ENCODE measurements at regions not wholly inside any gene's neighbourhood (a gene's known extent, or its start where the extent isn't known, plus 50 kb on each side); places are given as distances from the start of the nearest gene placed in this dataset.
A peak's percentile ranks its signal among the peaks of the same experiment; 100 is the strongest.

- TF ChIP-seq, protein P1, sequence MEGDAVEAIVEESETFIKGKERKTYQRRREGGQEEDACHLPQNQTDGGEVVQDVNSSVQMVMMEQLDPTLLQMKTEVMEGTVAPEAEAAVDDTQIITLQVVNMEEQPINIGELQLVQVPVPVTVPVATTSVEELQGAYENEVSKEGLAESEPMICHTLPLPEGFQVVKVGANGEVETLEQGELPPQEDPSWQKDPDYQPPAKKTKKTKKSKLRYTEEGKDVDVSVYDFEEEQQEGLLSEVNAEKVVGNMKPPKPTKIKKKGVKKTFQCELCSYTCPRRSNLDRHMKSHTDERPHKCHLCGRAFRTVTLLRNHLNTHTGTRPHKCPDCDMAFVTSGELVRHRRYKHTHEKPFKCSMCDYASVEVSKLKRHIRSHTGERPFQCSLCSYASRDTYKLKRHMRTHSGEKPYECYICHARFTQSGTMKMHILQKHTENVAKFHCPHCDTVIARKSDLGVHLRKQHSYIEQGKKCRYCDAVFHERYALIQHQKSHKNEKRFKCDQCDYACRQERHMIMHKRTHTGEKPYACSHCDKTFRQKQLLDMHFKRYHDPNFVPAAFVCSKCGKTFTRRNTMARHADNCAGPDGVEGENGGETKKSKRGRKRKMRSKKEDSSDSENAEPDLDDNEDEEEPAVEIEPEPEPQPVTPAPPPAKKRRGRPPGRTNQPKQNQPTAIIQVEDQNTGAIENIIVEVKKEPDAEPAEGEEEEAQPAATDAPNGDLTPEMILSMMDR (conservative IDR thresholded peaks at IDR 0.05; ENCODE audit: low read length), result no peak
- peak; percentile 45 for DNase-seq (ENCODE audit: low read depth)
- no peak overlapping the region for H3K4me3 ChIP-seq (ENCODE audit: low read length)
Measured at GRCh38 chr10:110414548-110415309, 83.0 kb upstream of the DUSP5 start.

GRCh38 chr10:110415809-110416208 is 81.9 kb upstream of the DUSP5 start:
- TF ChIP-seq, protein P1 (conservative IDR thresholded peaks at IDR 0.05; ENCODE audit: low read length), result no peak
- no peak for DNase-seq (ENCODE audit: low read depth)
- no peak overlapping the region for H3K4me3 ChIP-seq (ENCODE audit: low read length)

- TF ChIP-seq, protein P1 (conservative IDR thresholded peaks at IDR 0.05; ENCODE audit: low read length), result no peak
- no peak overlapping the region for H3K4me3 ChIP-seq (ENCODE audit: low read length)
- no peak for DNase-seq (ENCODE audit: low read depth)
Measured at GRCh38 chr10:110416776-110417711, 80.7 kb upstream of the DUSP5 start.

- TF ChIP-seq, protein P1 (conservative IDR thresholded peaks at IDR 0.05; ENCODE audit: low read length), result no peak
- no peak overlapping the region for H3K4me3 ChIP-seq (ENCODE audit: low read length)
- DNase-seq (ENCODE audit: low read depth), result no peak
Measured at GRCh38 chr10:110418218-110418617, 79.5 kb upstream of the DUSP5 start.

- no peak for DNase-seq (ENCODE audit: low read depth)
- TF ChIP-seq, protein P1 (conservative IDR thresholded peaks at IDR 0.05; ENCODE audit: low read length), result no peak
- H3K4me3 ChIP-seq (ENCODE audit: low read length), result no peak overlapping the region
Measured at GRCh38 chr10:110419265-110419664, 78.4 kb upstream of the DUSP5 start.

DNA sequence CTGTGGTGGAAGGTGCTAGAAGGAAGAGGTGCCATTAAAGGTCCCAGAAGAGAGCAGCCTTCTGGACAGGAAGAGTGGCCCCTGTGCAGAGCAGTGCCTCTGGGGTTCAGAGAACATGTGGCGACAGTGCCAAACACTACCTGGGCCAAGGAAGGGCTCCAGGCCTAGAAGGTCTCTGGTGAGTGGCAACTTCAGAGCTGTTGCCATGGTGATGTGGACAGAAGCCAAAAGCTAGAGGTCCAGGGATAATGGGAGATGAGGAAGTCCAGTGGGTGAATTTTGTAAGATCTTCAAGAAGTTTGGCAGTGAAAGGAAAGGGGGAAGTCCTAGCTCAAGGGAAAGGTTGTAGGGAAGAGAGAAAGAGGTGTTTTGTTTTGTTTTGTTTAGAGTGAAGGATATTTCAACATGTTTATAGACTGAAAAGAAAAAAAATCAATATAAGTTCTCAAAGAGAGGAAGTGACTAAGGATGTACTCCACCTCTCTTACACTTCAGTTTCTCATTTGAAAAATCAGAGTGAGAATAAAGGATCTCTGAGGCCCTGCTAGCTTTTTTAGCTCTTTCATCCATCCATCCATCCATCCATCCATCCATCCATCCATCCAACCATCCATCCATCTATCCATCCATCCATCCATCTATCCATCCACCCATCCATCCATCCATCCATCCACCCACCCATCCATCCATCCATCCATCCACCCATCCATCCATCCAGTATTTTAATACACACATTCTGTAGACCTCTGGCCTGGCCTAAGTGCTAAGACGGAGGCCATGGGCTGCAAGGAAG is 77.1 kb upstream of the DUSP5 start:
- TF ChIP-seq, protein P1 (conservative IDR thresholded peaks at IDR 0.05; ENCODE audit: low read length), result no peak
- no peak overlapping the region for H3K4me3 ChIP-seq (ENCODE audit: low read length)
- peak; percentile 41 for DNase-seq (ENCODE audit: low read depth)
